Activated CD8-positive, alpha-beta T cell treated with anti-CD3 and anti-CD28 coated beads for 36 hours (primary cell): ENCODE measurements at regions not wholly inside any gene's neighbourhood (a gene's known extent, or its start where the extent isn't known, plus 50 kb on each side); places are given as distances from the start of the nearest gene placed in this dataset.

Experiments
- ATAC-seq: fragments of 200-7000 bp; cut with Tn5 transposase; one replicate; pipeline ENCODE4 v1.10.0; 2021; ENCODE audit warnings: mild to moderate bottlenecking, moderate library complexity
- CTCF ChIA-PET: fragments of 350-600 bp; sonication (Branson Sonifier 250); formaldehyde crosslinking; loops from one replicate; lab custom pipeline; 2021; ENCODE audit warnings: antibody characterized with exemption; lab: Charles Lee
- POLR2A ChIA-PET: fragments of 350-600 bp; sonication (Branson Sonifier 250); formaldehyde crosslinking; loops from one replicate; lab custom pipeline; 2021; ENCODE audit warnings: antibody characterized with exemption; lab: Charles Lee
- DNase-seq: peaks from one replicate; pipeline ENCODE4 v3.0.0-alpha.2; 2020
- H3K27ac Mint-ChIP-seq: one replicate; pipeline ENCODE4 v1.8.0; 2021; ENCODE audit warnings: mild to moderate bottlenecking, mixed read lengths
- H3K27me3 Mint-ChIP-seq: one replicate; pipeline ENCODE4 v1.8.0; 2021; ENCODE audit warnings: mixed read lengths
- H3K36me3 Mint-ChIP-seq: one replicate; pipeline ENCODE4 v1.8.0; 2021; ENCODE audit warnings: low read depth, mixed read lengths
- H3K4me1 Mint-ChIP-seq: one replicate; pipeline ENCODE4 v1.8.0; 2021; ENCODE audit warnings: low read depth, mixed read lengths
- H3K4me3 Mint-ChIP-seq: one replicate; pipeline ENCODE4 v1.8.0; 2021; ENCODE audit warnings: mild to moderate bottlenecking, moderate library complexity, mixed read lengths
- H3K9me3 Mint-ChIP-seq: one replicate; pipeline ENCODE4 v1.8.0; 2021; ENCODE audit warnings: mixed read lengths
- intact Hi-C: fragments of 100-400 bp; cut with micrococcal nuclease; formaldehyde crosslinking; loops from one replicate; pipeline ENCODE4 v1.10.0; 2022
- TF ChIP-seq, protein P1 (sequence below): fragments of 200-600 bp; IDR thresholded peaks from one replicate; pipeline ENCODE4 v1.8.0; 2022; ENCODE audit warnings: antibody characterized with exemption, mild to moderate bottlenecking

DNA sequence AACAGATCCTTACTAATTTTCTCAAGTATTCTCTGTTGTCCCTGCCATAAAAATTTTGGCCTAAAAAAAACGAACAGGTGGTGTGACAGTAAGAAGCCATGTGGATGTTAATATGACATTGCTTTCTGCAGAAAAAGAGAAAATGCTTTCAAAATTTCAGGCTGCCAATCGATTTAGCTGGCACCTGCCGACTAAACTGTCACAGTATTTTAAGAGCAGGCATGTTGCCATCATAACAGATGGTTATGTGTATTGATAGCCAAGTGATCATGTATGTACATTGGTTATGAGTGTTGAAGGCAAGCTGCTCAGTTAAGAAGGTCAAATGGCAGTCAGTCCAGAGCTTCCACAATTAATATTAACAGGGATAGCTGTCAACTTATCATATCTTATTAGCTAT is 1017.0 kb downstream of the MRPL39 start:
- no peaks in the 10 kb centered on the region for H3K4me1 Mint-ChIP-seq
- ChIA-PET POLR2A (no interaction called here), CTCF (no interaction called here)
- TF ChIP-seq, protein P1, sequence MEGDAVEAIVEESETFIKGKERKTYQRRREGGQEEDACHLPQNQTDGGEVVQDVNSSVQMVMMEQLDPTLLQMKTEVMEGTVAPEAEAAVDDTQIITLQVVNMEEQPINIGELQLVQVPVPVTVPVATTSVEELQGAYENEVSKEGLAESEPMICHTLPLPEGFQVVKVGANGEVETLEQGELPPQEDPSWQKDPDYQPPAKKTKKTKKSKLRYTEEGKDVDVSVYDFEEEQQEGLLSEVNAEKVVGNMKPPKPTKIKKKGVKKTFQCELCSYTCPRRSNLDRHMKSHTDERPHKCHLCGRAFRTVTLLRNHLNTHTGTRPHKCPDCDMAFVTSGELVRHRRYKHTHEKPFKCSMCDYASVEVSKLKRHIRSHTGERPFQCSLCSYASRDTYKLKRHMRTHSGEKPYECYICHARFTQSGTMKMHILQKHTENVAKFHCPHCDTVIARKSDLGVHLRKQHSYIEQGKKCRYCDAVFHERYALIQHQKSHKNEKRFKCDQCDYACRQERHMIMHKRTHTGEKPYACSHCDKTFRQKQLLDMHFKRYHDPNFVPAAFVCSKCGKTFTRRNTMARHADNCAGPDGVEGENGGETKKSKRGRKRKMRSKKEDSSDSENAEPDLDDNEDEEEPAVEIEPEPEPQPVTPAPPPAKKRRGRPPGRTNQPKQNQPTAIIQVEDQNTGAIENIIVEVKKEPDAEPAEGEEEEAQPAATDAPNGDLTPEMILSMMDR = no peak
- no peaks in the 10 kb centered on the region for H3K36me3 Mint-ChIP-seq
- peaks cover 9% of the 10 kb centered on the region for H3K9me3 Mint-ChIP-seq
- H3K27me3 Mint-ChIP-seq = no peaks in the 10 kb centered on the region
- ATAC-seq = no peak
- no peak overlapping the region for H3K27ac Mint-ChIP-seq
- intact Hi-C loops = no loop called here
- no peak overlapping the region for H3K4me3 Mint-ChIP-seq
- no peak for DNase-seq

DNA sequence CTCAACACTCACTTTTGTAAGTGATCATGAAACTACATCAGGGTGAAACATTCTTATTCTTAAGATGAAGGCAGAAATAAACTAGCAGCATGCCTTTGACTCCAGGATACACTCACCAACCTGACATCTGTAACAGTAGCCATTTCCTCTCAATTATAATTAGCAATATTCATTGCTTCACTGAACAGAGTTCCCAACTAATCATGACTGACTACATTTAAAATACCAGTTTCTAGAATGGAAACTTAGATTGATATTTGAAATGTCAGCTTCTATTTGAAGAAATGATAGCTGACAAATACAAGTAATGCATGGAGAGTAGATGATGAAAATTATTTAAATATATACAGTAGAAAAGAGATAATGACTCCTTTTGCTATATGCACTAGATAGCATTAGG is 1023.8 kb downstream of the MRPL39 start:
- ChIA-PET CTCF (no interaction called here), POLR2A (no interaction called here)
- no peak for ATAC-seq
- Mint-ChIP-seq H3K9me3 (peaks cover 4% of the 10 kb centered on the region), H3K36me3 (no peaks in the 10 kb centered on the region), H3K4me3 (no peak overlapping the region), H3K4me1 (no peaks in the 10 kb centered on the region), H3K27ac (no peak overlapping the region), H3K27me3 (no peaks in the 10 kb centered on the region)
- DNase-seq = no peak
- TF ChIP-seq, protein P1 = no peak
- intact Hi-C loops = no loop called here

DNA sequence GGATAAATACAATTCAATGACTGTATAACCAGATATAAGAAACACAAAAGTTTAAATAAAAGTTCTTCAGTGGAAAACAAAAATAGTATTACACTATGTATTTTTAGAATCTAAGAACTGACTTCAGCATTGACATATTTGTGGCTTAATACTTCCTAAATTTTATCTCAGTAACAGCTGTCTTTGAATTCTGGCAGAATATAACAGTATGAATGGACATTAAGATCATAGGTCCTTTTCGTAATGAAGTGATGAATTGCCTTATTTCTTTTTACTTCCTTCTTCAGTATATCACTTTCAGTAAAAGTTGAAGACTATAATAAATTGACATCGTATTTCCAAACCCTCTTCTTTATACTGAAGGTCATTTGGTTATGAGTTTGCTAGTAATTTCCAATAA is 1030.0 kb downstream of the MRPL39 start:
- POLR2A ChIA-PET = no interaction called here
- Mint-ChIP-seq H3K27me3 (no peaks in the 10 kb centered on the region), H3K4me1 (no peaks in the 10 kb centered on the region), H3K27ac (no peak overlapping the region), H3K36me3 (no peaks in the 10 kb centered on the region), H3K4me3 (no peak overlapping the region), H3K9me3 (peaks cover 2% of the 10 kb centered on the region)
- no peak for DNase-seq
- TF ChIP-seq, protein P1 = no peak
- CTCF ChIA-PET = no interaction called here
- intact Hi-C loops = no loop called here
- no peak for ATAC-seq

DNA sequence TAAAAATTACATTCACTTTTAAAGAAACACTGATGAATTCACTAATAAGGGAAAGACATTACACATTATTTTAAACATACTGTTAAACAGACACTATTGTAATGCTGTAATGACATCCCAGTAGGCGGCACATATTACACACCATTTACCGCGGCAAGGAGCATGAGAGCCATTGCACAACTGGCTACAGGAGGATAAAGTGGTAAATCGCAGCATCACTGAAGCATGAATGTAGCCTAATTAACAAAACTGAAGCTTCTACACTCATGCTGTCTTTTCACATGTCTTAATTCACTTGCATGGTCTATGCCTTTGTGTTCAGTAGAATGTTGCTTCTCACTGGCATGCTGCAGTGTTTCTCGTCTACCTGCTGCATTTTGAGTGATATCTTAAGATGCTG is 1046.0 kb downstream of the MRPL39 start:
- Mint-ChIP-seq H3K4me3 (no peak overlapping the region), H3K27me3 (no peaks in the 10 kb centered on the region), H3K4me1 (no peaks in the 10 kb centered on the region), H3K36me3 (no peaks in the 10 kb centered on the region), H3K9me3 (peaks cover 5% of the 10 kb centered on the region), H3K27ac (no peak overlapping the region)
- DNase-seq = no peak
- ChIA-PET POLR2A (interaction anchor here (0.6 kb wide), 1 partner anchor 326 kb away, joined by 3 read pairs; no protein-coding TSS in a partner anchor), CTCF (no interaction called here)
- TF ChIP-seq, protein P1 = no peak
- ATAC-seq = no peak
- intact Hi-C loops = no loop called here

DNA sequence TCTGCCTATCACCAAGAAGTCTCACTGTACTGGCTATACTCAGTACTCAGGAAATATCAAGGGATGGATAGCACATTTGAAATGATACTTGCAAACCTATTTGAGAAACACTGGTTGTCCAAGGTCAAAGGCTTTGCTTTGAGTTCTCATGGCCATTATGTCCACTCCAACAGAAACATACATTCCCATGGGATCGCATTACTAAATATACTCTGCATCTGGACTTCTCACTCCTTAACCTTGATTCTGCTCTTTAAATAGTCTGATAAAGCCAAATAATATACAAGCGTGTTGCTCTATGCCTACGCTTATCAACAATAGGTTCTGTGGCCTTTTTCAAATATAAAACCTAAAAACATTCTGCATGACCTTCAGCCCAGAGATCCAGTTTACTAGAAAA is 1054.8 kb downstream of the MRPL39 start:
- Mint-ChIP-seq H3K27ac (no peak overlapping the region), H3K4me1 (no peaks in the 10 kb centered on the region), H3K9me3 (peaks cover 5% of the 10 kb centered on the region), H3K36me3 (no peaks in the 10 kb centered on the region), H3K27me3 (no peaks in the 10 kb centered on the region), H3K4me3 (no peak overlapping the region)
- CTCF ChIA-PET = no interaction called here
- ATAC-seq (no peak), DNase-seq (no peak)
- POLR2A ChIA-PET = no interaction called here
- TF ChIP-seq, protein P1 = no peak
- intact Hi-C loops = no loop called here
